HG02943 (cell line): ENCODE measurements at regions not wholly inside any gene's neighbourhood (a gene's known extent, or its start where the extent isn't known, plus 50 kb on each side); places are given as distances from the start of the nearest gene placed in this dataset.

ENCODE experiments used
- ATAC-seq: cut with Tn5 transposase; IDR thresholded peaks from one replicate; pipeline ENCODE4 v1.9.1; 2021; ENCODE audit warnings: mild to moderate bottlenecking, low read depth, moderate library complexity; ENCODE audit not compliant: unreplicated experiment

DNA sequence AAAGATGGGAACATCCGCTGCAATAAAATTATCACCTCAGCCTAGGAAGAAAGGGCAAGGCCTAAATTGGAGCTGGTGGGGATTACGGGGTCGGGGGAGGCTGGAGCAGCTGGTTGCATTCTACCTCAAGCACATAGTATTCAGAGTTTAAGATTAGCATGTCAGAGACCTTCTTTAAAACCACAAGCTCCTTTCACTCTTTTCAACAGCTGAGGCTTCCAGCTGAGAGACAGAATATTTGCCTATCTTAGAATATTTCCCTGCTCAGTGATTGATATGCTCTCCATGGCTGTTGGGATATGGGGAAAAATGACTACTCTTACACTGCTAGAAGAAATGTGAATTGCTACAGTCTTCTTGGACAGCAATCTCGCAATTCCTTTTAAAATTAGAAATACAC lies 248.6 kb downstream of the TBX15 start:
- no peak for ATAC-seq

DNA sequence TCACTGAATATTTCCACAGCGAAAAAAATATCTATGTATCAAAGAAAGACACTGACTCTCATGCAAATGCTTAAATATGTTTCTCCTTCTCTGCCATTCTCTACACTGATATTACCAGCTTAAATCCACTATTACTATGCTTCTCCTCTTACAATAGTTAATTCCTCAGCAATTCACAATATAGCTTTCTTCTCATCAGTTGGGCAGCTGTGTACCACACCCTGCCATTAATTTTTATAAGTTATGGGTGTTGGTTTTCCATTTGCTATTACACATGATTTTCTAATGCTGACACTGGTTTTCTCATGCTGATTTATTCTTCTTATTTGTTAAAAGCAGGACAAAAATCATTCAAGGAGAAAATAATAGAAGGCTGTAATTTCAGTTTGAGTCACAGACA lies 251.8 kb downstream of the TBX15 start:
- no peak for ATAC-seq

DNA sequence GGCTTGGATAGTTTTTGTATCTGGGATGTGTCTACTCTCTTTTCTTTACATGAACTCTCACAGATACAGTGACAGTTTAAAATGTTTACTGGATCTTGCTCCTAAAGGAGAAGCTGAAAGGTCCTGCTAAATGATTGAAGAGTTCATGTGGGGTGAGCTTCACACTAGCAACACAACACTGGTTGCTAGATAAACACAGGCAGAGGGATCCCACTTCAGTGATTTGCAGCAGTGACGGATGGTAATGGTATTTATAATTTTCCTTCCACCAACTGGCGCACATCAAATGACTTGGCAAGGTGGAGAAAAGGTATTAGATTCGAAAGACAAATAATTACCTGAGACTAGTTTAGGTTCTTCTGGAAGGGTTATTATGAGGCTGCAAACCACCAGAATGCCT lies 270.2 kb downstream of the TBX15 start:
- ATAC-seq: no peak

DNA sequence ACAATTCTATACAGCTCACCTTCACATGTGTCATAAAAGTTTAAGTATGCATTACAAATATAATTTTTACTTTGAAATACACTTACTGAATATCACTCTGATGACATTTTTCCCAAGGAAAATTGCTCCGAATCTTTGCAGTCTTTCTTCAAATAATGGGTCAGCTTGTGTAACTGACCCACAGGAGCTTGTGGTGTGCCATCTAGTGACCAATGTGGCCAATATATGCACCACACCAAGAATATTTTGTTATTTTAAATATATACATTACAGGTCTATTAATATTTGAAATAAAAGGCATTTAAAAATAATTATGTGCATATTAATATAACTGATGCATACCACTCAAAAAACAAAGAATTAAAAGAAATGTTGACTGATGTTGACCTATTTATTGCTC lies 271.4 kb downstream of the TBX15 start:
- ATAC-seq: no peak

DNA sequence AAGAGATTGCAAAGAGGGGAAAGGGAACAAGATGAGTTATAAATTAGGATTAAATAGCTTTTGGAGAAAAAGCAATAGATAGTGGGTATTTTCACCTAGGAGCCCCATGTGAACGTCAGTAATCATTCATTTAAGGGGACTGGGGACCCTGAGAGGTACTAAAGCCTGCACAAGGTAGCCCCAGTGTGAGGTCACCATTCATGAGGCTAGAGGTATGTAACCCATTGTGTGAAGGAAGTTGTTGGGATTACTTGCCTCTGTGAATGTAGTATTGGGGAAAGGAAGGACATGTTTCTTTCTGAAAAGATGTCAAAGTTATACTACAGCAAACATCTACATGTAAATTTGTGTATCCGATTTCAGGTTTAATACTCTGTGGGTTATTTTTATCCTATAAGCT lies 276.8 kb downstream of the TBX15 start:
- no peak for ATAC-seq

DNA sequence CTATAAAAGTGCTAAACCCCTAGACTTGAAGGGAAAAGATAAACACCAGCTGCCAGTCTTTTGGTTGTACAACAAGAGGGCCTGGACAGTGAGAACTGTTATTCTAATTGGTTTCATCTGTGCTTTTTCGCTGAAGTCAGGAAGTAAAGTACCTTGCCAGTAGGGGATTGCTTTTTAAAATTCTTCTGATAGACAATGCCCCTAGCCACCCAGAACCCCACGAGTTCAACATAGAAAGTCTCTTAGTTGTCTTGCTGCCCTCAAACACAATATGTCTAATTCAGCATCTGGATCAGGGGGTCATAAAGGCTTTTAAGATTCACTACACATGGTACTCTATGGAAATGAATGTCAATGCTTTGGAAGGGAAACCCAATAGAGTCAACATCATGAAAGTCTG lies 289.2 kb downstream of the TBX15 start:
- ATAC-seq: no peak

DNA sequence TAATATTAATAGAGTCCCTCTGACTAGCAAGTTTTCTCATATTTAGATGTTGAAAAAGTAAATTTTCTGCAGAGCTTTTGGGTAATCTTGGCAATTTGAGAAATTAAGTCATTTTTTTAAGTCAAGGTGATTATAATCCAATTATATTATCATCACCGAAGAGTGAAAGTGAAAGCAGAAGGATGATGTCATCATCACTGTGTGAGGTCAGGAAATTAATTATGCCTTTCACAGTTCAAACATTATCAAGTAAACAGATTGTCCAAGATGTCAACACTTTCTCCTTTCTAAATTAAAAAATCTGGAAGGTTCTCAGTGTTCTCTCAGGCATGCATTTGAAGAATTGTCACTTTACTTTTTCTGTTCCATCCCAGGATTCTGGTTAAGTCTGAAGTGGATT lies 296.0 kb downstream of the TBX15 start:
- no peak for ATAC-seq

DNA sequence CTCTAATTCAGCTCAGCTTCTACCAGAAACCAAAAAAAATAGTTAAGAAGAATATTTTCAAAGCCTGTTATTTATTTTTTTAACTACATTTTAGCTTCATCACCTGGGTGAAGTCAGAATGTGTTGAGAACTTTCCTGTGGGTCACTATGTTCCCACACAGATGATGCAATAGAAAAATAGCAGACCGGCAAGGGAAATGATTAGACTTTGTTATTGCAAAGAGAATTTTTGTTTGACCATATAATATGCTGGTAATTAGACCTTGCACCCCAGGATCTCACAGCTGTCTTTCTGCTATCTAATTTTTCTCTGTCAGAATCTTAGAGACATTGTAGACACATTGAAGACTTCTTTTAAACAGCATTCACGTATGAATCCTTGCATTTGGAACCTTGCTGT lies 299.3 kb downstream of the TBX15 start:
- no peak for ATAC-seq

DNA sequence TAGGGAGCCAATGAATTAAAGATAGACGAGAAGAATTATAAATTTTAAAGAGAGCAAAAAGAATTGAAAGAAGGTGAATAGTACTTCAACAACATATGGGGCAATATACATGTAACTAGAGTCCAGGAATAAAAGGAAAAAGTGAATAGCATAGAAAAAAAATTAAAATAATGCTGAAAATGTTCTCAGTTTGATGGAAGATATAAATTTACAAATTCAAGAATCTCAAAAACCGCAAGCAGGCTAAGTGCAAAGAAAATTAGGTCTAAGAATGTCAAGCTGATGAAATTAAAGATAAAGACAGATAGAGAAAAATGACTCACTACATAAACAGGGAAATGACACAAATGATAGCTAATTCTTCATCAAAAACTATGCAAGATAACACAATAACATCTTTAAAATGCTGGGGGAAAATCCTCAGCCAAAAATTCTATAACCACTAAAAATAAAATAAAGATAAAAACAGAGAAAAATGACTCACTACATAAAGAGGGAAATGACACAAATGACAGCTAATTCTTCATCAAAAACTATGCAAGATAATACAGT lies 326.3 kb downstream of the TBX15 start:
- ATAC-seq: no peak

DNA sequence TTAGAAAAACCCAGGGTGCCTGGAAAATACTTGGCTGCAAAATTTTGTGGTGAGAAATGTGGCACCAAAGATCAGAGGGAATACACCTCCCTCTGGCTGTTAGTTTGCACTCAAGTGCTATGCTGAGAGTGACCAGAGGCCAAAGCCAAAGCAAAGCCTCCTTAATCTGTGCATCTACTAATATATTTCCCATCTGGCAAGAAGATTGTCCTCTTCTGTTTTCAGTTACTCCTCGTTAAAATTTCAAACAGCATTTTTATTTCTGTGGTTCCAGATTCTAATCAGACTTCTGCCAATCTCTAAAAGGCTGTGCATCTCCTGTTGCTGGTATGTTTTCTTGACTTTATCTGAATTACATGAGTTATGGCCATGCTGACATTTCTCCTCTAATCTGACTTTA lies 327.4 kb downstream of the TBX15 start:
- ATAC-seq: no peak

DNA sequence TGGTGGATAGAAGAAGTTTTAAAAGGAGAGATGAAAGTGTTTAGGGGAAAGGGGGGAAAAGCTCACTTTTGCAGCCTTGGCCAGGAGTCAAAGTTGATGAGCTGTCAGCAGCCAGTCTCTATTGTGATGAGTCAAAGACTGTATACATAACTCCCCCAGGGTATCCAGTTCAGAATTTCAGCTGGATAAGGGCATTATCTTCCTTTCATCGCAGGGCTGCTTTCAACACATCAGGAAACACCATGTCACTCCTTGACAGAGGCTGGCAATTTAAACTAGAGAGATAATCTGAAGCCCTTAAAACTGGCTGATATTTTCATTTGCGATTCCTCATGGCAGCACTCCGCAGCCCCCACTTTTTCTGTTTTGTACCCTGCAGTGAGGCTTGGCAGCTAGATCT lies 328.5 kb downstream of the TBX15 start:
- no peak for ATAC-seq

DNA sequence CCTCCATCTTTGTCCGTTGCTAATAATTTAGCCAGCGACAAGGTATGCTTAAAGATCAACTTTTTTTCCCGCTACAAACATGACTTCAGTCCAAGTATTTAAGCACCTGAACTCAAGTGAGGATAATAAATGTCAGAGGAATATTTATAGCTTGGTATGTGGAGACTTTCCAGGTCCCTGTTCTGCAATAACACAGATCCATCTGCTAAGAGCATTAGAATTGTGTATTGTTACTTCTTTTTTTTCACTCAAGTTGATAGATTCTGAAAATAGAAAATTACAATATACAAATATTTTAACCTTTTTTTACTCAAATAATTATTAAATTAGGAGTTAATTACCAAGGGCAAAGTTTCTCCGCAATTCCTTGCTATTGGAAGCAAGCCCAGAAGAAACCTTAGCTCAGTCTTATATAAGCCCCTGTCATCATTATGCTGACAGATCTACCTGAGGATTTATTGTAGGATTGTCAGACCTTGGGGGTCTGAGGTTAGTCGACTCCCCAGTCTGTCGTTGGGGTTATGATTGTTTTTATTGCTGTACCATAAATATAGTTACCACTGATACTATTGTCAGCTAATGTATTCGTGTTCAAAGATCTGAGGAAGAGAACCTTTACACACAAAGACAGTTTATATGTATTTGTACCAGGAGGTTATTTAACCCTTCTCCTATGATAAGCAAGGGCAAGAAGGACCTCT lies 337.9 kb downstream of the TBX15 start:
- no peak for ATAC-seq

DNA sequence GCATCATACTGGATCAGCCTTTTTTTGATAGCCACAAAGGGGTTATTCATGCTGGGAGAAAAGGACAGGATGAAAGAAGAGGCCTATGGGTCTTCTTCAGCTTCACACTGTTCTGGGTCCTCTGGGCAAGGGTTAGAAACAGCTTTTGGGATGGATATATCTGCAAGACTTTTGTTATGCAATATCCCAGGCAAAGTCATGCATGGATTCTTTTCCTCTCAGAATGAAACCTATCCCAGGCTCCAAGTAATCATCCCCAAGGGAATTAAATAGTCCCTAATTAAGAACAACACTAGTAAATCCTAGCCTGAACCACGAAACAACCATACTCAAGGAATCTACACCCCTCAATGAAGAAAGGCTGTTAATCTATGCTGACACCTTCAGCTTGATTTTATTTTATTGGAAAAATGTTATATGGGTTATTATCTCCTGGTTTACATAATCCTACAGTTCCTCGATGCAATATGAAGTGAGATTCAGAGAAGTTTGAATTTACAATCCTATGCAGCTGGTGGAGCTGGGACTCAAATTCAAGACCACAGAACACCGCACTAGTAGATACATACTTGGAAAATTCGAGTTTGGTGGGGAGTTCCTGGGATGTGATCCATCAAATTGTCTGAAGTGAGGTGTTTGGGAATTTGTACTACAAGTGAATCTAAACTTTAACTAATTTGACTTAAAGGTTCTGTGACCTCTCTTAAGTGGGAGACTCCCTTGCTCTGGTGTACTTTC lies 338.6 kb downstream of the TBX15 start:
- no peak for ATAC-seq

DNA sequence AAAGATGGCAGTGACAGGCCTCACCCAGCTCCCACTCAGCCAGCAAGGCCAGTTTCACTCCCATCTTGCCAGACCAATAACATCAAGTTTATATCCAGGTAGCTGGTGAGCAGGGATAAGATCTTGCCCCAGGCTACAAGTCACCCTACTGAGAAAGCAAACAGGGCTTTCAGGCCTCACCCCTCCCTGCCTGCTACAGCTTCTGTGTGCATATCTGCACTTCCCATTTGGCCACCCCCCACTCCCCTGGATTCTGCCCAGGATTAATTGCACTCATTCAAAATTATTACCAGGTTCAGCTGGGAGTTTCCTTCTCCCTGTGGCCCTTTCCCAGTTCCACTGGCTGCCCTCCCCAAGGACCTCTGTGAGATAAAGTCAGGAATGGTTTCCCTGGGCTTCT lies 352.1 kb downstream of the TBX15 start:
- ATAC-seq: no peak

DNA sequence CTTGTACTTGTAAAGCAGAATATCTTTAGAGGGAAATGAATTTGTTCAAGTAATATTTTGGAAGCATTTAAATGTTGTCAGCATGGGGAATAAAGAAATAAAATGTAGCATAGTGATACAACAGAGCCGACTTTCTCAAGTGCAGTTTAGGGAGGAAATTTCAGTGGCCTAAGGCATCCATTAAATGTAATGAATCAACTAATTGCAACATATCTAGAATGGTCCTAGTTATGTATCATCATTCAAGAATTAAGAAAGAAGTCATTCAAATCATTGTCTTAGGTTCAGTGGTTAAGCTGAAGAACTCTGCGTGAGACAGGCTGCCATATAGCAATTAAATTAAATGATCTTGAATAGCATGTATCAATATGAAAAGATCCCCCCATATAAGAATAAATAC lies 360.7 kb downstream of the TBX15 start:
- no peak for ATAC-seq

DNA sequence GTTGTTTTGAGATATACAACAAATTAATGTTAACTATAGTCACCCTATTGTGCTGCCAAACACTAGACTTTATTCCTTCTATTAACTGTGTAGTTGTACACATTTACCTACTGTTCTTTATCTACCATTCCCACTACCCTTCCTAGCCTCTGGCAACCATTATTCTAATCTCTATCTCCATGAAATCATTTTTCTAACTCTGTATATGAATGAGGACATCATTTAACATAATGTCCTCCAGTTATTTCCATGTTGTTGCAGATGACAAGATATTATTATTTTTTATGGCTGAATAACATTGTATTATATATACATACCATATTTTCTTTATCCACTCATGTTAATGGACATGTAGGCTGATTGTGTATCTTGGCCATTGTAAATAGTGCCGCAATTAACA lies 366.3 kb downstream of the TBX15 start:
- no peak for ATAC-seq

DNA sequence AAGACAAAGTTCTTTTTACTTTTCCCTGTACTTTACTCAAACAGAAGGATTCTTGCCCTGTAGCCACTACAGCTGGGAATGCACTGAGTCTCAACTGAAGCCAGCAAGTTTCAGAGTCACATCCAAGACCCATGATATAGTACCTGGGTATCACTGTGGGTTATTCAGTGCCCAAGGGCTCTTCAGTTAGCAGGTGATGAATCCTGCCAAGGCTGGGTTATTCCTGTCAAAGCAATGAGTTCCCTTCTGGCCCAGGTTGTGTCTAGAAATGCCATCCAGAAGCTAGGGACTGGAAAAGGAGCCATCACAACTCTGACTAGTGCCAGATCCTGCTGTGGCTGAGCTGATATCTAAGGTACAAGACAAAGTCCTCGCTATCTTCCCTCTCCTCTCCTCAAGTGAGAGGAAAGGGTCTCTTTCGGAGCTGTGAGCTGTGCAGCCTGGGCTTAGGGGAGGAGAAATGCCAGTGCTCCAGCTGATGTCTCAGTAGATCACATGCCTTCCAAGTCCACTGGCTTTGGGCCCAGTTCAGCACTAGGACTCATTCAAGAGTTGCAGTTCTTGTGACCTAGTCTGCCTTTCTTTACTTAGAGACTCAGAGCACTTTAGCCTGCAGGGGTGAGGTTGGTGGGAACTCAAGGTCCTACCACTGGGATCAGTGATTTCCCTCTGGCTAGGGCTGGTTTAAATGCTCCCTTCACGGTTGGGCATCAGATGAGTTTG lies 369.4 kb downstream of the TBX15 start:
- no peak for ATAC-seq

DNA sequence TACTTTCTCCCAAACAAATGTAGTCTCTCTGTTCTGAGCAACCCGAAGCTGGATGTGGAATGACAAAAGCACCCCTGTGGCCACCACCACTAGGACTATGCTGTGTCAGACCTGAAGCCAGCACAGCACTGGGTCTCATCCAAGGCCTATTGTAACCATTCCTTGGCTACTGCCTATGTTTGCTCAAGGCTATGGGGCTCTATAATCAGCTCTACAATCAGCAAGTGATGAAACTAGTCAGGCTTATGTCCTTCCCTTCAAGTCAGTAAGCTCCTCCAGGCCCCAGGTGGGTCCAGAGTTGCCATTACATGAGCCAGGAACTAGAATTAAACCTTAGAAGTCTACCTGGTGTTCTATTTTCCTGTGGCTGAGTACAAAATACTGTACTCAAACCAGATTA lies 370.2 kb downstream of the TBX15 start:
- ATAC-seq: no peak

DNA sequence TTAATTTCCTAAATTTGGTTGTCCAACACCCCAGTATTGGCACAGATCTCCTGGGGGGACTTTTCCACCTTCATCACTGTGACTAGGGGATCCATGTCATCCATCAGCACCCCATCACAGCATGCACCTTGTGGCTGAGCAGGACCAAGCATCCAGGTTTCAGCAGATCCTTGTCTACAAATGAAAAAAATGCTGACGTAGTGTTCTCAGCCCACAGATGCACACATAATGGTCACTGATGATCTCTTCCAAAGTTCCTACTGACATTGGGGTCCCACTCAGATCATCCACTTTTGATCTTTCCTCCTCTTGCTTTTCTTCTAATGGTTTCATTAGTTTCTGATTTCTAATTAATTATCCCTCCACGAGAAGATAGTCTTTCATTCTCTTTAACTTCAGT lies 373.1 kb downstream of the TBX15 start:
- ATAC-seq: no peak

DNA sequence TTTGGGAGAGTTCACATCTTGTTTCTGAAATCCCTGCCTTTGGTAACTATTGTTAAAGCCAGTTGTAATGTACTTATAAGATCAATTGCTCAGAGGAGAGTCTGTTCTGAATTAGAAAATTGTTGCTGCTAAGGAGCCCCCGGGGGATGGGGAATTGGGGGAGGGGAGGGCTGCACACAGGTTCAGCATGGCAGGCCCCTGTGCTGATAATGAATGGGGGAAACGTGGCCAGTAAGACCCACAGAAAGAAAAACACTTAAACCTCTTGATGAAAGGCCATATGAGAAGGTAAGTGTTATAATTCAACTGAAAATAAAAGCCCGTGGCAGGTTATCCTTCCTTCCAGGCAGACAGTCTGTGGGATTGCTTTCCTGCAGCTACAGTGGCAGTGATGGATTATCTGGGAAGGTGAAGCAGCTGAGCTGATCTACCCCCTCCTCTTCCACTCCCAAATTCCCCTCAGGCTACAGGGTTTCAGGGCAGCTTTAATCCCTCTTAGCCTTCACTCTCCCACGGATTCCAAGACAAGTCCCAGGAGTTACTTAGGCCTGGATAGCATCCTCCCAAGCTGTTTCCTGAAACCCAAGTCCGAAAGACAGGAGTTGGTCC lies 398.8 kb downstream of the TBX15 start:
- no peak for ATAC-seq

DNA sequence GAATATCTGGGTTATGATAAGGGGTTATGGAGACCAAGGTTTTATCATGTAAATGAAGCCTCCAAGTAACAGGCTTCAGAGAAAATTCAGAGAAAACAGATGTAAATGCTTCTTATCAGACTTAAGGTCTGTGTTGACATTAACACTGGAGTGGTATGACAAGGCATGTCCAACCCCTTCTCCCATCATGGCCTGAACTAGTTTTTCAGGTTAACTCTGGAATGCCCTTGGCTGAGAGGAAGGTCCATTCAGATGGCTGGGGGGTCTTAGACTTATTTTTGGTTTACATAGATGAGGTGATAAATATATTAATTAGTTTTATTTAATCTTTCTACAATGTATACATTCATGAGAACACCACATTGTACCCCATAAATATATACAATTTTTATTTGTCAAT lies 399.6 kb downstream of the TBX15 start:
- ATAC-seq: no peak
